Caki2 (cell line): ENCODE measurements at regions not wholly inside any gene's neighbourhood (a gene's known extent, or its start where the extent isn't known, plus 50 kb on each side); places are given as distances from the start of the nearest gene placed in this dataset.

Experiments used
- DNase-seq: peaks from one replicate; pipeline ENCODE4 v3.0.0-alpha.2; 2015; ENCODE audit warnings: low read depth
- in situ Hi-C: cut with HindIII; loops from 2 replicates; pipeline ENCODE4 v1.10.0; 2016; ENCODE audit warnings: low sequenced_read_pairs, low pct_unique_long_range_greater_than_20kb, mixed read lengths

DNA sequence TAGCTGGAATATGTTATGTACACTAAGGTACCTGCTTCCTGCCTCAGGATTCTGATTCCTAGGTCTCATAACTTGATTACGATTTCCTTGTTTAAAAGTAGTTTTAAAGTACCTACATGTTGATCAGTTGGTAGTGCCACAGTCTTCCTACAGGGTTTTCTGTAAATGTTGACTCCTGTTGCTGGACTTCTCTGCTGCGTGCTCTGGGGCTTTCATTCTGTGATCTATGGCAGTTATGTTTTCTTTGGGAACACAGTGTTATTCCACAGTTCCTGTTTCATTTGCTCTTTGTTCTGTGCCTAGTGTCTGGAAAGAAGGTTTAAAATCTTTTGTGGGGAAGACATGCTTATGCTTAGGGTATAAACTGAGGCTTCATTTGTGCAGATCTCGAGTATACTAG, 343.5 kb downstream of the PLK2 start:
- in situ Hi-C loops = no loop called here
- DNase-seq = no peak

DNA sequence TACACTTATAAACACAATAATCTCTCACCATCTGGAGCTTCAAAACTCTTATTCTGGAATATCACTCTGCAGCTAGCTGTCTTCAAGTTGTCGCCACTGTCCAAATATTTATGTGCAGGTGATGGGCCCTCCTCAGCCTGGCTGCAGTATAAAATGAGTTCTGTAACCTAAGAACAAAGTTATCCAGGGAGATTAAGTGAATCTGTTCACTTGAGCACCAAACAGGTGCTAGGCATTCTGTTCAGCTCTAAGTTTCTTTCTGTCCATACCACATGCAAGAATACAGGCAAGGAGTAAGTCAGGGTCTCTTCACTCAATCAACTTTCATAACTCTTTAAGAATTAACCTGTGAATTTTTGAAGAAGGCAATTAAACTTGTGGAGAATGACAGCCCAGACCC, 344.1 kb downstream of the PLK2 start:
- no peak for DNase-seq
- in situ Hi-C loops = no loop called here

- in situ Hi-C loops = no loop called here
- no peak for DNase-seq
These were observed 345.6 kb downstream of the PLK2 start for GRCh38 chr5:58114324-58114723.

GRCh38 chr5:58113172-58113571, 346.7 kb downstream of the PLK2 start:
- in situ Hi-C loops = no loop called here
- no peak for DNase-seq

DNA sequence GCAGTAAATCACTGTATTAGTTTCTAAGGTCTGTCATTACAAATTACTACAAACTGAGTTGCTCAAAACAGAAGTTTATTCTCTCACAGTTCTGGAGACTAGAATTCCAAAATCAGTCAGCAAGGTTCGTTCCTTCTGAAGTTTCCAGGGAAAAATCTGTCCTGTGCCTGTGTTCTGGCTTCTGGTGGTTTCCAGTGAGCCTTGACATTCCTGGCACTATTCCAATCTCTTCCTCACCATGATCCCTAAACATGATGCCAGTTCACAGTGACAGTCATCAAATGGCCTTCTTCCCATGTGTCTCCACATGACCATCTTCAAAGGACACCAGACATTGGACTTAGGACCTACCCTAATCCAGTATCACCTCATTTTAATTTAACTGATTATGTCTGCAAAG, 351.4 kb downstream of the PLK2 start:
- no peak for DNase-seq

DNA sequence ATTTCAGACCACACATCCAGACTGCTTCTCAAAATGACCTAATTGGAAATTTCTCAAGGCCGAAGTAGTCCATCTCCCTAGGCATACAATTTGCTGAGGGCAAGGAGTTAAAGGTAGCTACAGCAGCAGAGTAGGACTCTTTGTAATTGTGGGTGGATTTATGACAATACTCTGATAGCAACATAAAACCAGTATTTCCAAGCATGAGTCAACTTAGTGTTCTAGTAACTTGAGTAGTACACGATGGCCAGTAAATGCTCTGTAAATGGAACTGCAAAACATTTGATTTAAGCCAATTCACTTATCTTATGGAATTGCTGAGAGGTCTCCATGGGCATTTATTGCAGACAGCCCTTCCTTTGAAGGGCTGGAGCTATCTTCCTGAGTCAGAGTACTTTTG, 352.2 kb downstream of the PLK2 start:
- in situ Hi-C loops = no loop called here

More for the DNA sequence above, 351.4 kb downstream of the PLK2 start:
- in situ Hi-C loops = no loop called here

DNA sequence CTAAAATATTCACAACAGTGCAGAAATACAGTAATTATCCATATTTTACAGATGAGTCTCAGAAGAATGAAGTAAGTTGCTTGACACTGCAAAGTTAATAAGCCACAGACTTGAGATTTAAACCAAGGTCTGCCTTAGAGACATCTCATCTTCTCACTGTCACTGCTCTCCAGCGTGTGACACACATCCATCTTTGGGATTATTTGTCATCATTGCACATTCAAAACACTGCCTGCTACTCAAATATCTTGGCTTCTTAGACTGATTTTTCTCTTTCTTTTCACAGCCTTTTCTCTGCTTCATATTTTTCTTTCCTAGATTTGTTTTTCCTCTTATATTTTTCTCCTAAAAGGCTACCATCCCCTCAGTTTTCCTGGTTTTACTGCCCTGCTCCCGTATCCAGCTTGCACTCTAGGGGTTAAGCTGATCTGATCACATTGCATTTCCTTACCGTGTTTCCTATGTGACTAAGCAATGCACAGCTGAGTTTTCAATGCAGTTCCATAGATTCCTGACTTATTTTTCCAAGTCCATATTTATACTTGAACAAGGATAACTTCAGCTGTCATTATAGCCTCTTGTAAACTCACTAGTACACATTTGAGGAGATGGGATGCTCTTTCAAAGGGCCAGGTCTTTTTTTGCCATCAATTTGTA, 353.0 kb downstream of the PLK2 start:
- DNase-seq = no peak
- in situ Hi-C loops = no loop called here

More for the DNA sequence above, 352.2 kb downstream of the PLK2 start:
- DNase-seq = no peak

DNA sequence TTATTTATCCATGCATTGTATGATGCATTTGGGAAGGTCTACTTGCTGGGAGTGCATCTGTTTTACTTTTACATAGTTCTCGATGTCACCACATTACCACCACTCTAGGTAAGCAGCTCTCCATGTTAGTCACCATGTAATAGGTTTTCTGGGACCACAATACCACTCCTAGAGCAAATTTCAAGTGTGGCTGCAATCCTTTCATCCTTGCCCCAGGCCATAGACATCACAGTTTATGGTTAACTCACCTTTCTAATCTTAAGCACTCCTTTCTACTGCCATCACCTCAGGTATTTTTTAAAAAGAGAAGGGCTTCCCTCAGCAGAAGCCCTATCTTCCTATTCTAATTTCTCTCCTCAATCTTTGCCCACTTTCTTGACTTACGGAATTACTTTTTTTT, 354.1 kb downstream of the PLK2 start:
- no peak for DNase-seq
- in situ Hi-C loops = no loop called here

DNA sequence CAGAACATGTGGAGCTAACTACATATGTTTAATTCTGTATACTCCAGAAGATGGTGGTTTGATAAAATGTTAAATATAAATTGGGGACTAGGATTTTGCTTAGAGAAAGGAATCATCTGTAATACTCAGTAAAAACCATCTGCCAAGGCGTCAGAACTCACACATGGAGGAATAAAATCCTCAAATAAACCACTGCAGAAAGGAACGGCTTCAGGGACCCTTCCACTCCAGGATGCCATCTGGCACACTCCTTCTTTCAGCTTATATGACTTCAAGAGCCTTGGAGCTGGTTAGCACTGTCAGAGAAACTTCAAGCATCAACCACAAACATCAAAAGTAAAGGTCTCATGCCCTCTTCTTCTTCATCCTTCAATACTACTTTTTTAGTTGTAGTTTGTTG, 360.6 kb downstream of the PLK2 start:
- no peak for DNase-seq

GRCh38 chr5:58094031-58094430, 365.9 kb downstream of the PLK2 start:
- DNase-seq = peak; percentile 44
- in situ Hi-C loops = no loop called here

More for the DNA sequence above, 360.6 kb downstream of the PLK2 start:
- in situ Hi-C loops = no loop called here

DNA sequence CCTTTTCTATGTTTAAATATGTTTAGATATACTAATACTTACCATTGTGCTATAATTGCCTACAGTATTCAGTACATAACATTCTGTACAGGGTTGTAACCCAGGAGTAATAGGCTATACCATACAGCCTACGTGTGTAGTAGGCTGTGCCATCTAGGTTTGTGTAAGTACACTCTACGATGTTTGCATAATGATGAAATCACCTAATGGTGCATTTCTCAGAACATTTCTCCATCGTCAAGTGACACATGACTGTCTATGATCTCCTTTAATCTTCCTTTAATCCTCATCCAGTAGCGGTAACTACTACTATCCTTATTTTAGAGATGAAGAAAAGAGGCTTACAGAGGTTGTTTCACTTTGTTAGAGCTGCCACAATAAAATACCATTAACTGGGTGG, 369.2 kb downstream of the PLK2 start:
- no peak for DNase-seq
- in situ Hi-C loops = no loop called here

DNA sequence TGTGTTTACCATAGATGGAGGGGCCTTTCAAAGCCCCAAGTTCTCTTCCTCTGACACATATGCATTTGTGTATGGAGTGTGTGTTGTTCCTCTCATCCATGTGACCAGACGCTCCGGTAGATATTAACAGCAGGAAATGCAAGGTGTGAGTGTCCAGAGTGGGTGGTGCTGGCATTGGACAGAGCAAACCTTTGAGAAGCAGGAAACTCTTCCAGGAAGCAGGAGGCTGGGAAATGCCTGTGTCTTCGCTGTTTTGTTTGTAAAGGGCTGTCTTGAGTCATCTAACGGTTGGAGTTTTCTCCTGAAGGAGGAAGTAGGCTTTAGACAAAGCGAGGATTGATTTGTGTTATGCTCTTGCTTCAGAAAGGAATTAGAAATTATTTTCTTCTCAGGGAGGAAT, 370.9 kb downstream of the PLK2 start:
- in situ Hi-C loops = no loop called here
- DNase-seq = no peak

- in situ Hi-C loops = no loop called here
- DNase-seq = no peak
These were observed 372.0 kb downstream of the PLK2 start for GRCh38 chr5:58087905-58088304.

- in situ Hi-C loops = no loop called here
These were observed 372.8 kb downstream of the PLK2 start for GRCh38 chr5:58087123-58087522.

GRCh38 chr5:58085800-58086199, 374.1 kb downstream of the PLK2 start:
- DNase-seq = peak; percentile 52
- in situ Hi-C loops = no loop called here

More at GRCh38 chr5:58087123-58087522, 372.8 kb downstream of the PLK2 start:
- no peak for DNase-seq

DNA sequence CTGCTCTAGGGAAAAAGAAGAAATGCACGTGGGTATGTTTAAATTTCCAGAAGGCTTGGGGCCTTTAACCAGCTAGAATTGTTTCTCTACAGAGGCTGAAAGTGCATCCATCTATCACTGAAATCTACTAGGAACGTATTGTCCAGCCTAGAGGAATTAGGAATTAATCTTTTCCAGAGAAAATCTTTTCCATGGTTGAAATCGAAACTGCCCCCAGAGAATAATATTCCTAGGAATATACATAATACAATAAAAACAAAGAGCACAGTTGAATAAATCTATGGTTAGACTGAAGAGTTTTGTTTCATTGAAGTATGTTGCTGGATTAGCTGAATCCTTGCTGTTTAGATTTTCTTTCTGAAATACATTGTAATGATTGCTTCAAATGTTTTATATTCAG, 378.5 kb downstream of the PLK2 start:
- DNase-seq = no peak
- in situ Hi-C loops = no loop called here

DNA sequence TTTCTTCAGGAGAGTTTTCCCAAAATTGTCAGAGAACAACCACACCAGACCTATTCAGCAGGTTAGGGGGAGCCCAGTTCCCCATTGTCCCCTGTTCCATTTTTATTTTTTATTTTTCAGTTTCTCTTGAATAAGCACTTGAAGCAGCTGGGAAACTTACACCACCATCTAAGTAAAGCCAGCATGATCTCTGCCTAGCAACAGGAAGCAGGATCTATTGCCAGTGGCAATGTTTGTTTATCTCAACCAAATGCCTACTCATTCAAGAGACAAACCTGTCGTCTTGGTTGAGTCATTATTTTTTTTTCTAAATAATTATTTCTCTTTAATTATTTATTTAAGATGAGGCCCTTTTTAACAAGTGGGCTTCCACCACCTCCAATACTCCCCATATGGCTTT, 379.3 kb downstream of the PLK2 start:
- peak; percentile 13 for DNase-seq
- in situ Hi-C loops = no loop called here

DNA sequence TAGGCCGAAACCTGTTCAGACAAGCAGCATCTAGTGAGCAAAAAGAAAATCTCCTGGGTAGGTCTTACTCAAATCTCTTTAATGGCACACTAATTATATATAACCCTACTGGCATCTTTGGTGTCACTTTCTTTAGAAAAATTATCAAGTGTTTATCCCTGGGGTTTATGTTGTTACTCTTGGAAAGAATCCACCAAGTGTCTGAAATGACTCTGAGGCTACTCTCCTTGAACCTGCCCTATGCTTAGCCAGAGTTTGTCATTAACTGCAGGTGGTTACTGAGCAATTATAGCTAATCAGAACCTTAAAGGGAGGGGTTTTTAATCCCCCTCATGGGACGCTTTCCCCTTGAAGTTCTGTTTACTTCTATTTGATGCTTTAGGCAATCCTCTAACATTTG, 381.9 kb downstream of the PLK2 start:
- in situ Hi-C loops = no loop called here
- DNase-seq = no peak

- no peak for DNase-seq
- in situ Hi-C loops = no loop called here
These were observed 382.5 kb downstream of the PLK2 start for GRCh38 chr5:58077416-58077815.

DNA sequence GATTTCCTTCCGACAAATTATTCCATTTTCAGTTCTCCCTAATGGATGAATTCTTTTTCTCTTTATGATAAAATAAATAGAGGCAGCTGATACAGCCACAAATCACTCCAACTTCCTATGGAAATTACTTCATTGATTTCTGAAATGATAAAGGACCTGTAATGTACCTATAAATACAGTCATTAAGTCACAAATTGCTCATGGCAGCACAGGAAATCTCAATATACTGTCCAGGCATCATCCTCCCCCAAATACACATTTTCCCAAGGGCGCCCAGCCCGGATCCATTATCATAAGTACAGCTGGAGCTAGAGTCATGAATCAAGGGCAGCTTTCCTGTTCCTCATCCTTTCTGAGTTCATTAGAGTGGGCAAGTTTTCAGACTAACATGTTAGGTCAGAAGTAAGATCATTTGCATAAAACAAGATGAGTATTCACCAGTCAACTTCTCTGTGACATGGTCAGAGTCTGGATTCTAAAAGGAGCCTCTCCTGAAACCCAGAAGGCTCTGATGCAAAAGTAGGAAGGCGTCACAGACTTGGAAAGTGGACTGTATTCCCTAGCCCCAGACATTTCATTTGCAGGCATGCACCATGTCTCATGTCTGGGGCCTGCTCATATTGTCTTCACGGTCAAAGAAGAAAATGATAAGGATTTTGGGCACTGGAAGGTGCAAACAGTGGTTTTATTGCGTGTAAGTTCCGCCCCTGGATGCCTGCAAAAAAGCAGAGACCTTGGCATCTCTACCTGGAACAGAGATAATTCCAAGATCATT, 383.2 kb downstream of the PLK2 start:
- in situ Hi-C loops = no loop called here
- DNase-seq = no peak
